ENCODE measurements at regions not wholly inside any gene's neighbourhood (a gene's known extent, or its start where the extent isn't known, plus 50 kb on each side); places are given as distances from the start of the nearest gene placed in this dataset.

GRCh38 chr1:232518349-232518748 lies 111.6 kb downstream of the SIPA1L2 start:
- no peak for DNase-seq

GRCh38 chr1:232517204-232517603 lies 112.7 kb downstream of the SIPA1L2 start:
- DNase-seq: no peak

GRCh38 chr1:232515706-232516105 lies 114.2 kb downstream of the SIPA1L2 start:
- no peak for DNase-seq

- DNase-seq: no peak
Measured at GRCh38 chr1:232512712-232513111, 117.2 kb downstream of the SIPA1L2 start.

- DNase-seq: no peak
Measured at GRCh38 chr1:232511172-232511571, 118.8 kb downstream of the SIPA1L2 start.

- no peak for DNase-seq
Measured at GRCh38 chr1:232510367-232511110, 119.4 kb downstream of the SIPA1L2 start.

GRCh38 chr1:232509570-232509969 lies 120.4 kb downstream of the SIPA1L2 start:
- no peak for DNase-seq

GRCh38 chr1:232508130-232508701 lies 121.7 kb downstream of the SIPA1L2 start:
- DNase-seq: no peak

- no peak for DNase-seq
Measured at GRCh38 chr1:232507571-232507970, 122.4 kb downstream of the SIPA1L2 start.

GRCh38 chr1:232505884-232506283 lies 124.0 kb downstream of the SIPA1L2 start:
- no peak for DNase-seq

GRCh38 chr1:232504651-232505050 lies 125.3 kb downstream of the SIPA1L2 start:
- no peak for DNase-seq

- DNase-seq: no peak
Measured at GRCh38 chr1:232503497-232503896, 126.4 kb downstream of the SIPA1L2 start.

GRCh38 chr1:232501854-232502253 lies 128.1 kb downstream of the SIPA1L2 start:
- no peak for DNase-seq

- no peak for DNase-seq
Measured at GRCh38 chr1:232499188-232499587, 130.7 kb downstream of the SIPA1L2 start.

GRCh38 chr1:232493869-232494268 lies 136.1 kb downstream of the SIPA1L2 start:
- no peak for DNase-seq

GRCh38 chr1:232489256-232489655 lies 140.7 kb downstream of the SIPA1L2 start:
- DNase-seq: no peak

GRCh38 chr1:232487236-232487635 lies 142.7 kb downstream of the SIPA1L2 start:
- DNase-seq: no peak

GRCh38 chr1:232486454-232487207 lies 143.3 kb downstream of the SIPA1L2 start:
- no peak for DNase-seq

GRCh38 chr1:232486006-232486405 lies 143.9 kb downstream of the SIPA1L2 start:
- DNase-seq: no peak

GRCh38 chr1:232484856-232485255 lies 145.1 kb downstream of the SIPA1L2 start:
- DNase-seq: no peak

GRCh38 chr1:232483826-232484225 lies 146.1 kb downstream of the SIPA1L2 start:
- no peak for DNase-seq

GRCh38 chr1:232481091-232481490 lies 148.8 kb downstream of the SIPA1L2 start:
- no peak for DNase-seq

- DNase-seq: no peak
Measured at GRCh38 chr1:232477728-232478127, 152.2 kb downstream of the SIPA1L2 start.

GRCh38 chr1:232476538-232476950 lies 153.4 kb downstream of the SIPA1L2 start:
- no peak for DNase-seq

Measured in AML-193 (cell line).